GM18498 (cell line): ENCODE measurements at regions not wholly inside any gene's neighbourhood (a gene's known extent, or its start where the extent isn't known, plus 50 kb on each side); places are given as distances from the start of the nearest gene placed in this dataset.

Experiments
- ATAC-seq: cut with Tn5 transposase; IDR thresholded peaks from one replicate; pipeline ENCODE4 v1.9.1; 2021; ENCODE audit warnings: mild to moderate bottlenecking, moderate library complexity; ENCODE audit not compliant: unreplicated experiment

GRCh38 chr6:152904678-152905077 is 78.2 kb downstream of the FBXO5 start:
- no peak for ATAC-seq

DNA sequence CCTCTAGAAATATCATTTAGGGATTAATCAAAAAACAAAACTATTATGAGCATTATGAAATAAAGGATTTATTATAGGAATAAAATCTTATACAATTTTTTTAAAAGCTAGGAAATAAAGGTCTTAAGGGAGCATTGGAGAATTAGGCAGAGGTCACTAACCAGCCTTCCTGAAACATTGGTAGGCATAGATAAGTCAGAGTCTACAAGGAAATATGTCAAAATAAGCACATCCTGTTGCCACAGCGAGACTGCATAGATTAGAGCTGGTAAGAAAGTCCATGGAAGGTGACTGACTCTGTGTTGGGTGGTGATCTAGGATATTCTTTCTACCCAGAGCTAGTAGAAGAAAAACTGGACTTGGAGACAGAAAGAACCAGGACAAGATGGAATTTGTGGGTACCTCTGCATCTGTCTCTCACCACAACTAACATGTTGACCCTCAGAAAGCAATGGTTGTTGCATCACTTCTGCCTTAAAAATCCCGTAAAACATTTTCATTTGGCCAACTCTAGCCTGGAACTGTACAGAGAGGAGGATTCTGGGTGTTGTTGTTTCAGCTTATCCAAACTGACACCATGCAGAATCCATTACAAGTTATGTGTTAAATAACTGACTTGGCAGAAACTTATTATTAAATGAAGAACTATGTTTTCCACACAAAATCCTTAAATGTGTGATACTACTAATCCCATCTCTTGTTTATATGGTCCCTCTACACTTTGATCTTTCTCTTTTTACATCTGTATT is 77.1 kb downstream of the FBXO5 start:
- ATAC-seq = no peak

- ATAC-seq = no peak
Observed at GRCh38 chr6:152909241-152909640, 73.6 kb downstream of the FBXO5 start.

GRCh38 chr6:152916035-152916434 is 66.8 kb downstream of the FBXO5 start:
- ATAC-seq = no peak

- no peak for ATAC-seq
Observed at GRCh38 chr6:152918991-152919390, 63.9 kb downstream of the FBXO5 start.

GRCh38 chr6:152920016-152920415 is 62.8 kb downstream of the FBXO5 start:
- ATAC-seq = no peak
